Right lobe of liver (tissue), 4 donors: ENCODE measurements at regions not wholly inside any gene's neighbourhood (a gene's known extent, or its start where the extent isn't known, plus 50 kb on each side); places are given as distances from the start of the nearest gene placed in this dataset.

Source experiments
- CTCF ChIP-seq, 4 donors: fragments of 200-600 bp in 3 of 4; fragments of 450-650 bp in 1 of 4; IDR thresholded peaks; one replicate each; pipeline versions ENCODE4 v1.5.1 to v1.8.0; 2016 to 2022; ENCODE audit warnings: antibody characterized with exemption in 4 of 4, mild to moderate bottlenecking in 2 of 4
- POLR2A ChIP-seq: fragments of 450-650 bp; IDR thresholded peaks from one replicate; pipeline ENCODE4 v1.6.1; 2017; ENCODE audit warnings: antibody characterized with exemption, mild to moderate bottlenecking
- donor health status: DM: no; HTN: no; CAD: no.
- donor health status: DM: no; HTN: no; CAD: no.
- donor health status: DM: no; HTN: yes; CAD: no.

DNA sequence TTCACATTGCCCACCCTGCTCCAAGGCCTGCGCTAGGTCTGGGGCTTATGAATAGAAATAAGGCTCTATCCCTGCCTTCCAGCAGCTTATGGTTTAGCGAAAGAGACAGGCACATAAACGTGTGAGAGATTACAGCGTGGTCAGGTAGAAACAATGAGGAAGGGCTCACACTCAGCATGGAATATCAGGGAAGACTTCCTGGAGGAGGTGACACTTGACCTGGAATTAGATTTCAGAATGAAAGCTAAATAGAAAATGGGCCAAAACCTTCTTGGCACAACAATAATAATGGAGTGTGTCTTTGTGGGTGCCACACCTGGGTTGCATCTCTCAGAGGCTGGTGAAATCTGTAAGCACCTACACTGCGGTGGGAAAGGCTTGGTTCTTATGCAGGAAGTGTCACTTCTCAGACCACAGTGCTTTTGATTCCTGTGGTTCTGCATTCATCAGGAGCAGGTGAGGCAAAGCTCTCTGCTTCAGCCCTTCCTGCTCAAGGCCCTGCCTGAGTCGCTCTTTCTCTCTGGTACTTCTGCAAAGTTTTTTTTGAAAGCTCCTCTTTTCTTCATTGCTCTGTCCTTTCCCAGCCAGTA lies 430.3 kb downstream of the ZNF536 start:
- no peak for TF ChIP-seq CTCF (IDR thresholded peaks at IDR 0.05)
- no peak for TF ChIP-seq POLR2A
